Calu3 (cell line): ENCODE measurements at regions not wholly inside any gene's neighbourhood (a gene's known extent, or its start where the extent isn't known, plus 50 kb on each side); places are given as distances from the start of the nearest gene placed in this dataset.

Experiments
- BruUV-seq: library from RNA; stranded (reverse); fragments of 400-500 nt; replicated peaks from 2 replicates; lab custom pipeline; 2021; lab: Mats Ljungman, UMichigan
- CTCF ChIA-PET: fragments of 300-600 bp; sonication (Branson Sonifier 250); formaldehyde crosslinking; loops from one replicate; lab custom pipeline; 2022; ENCODE audit warnings: antibody characterized with exemption; lab: Charles Lee
- DNase-seq: peaks from one replicate; pipeline ENCODE4 v3.0.0; 2022
- H3K27ac Mint-ChIP-seq: one replicate; pipeline ENCODE4 v1.8.0; 2022; ENCODE audit warnings: mixed read lengths; ENCODE audit not compliant: unreplicated experiment
- H3K27me3 Mint-ChIP-seq: one replicate; pipeline ENCODE4 v1.8.0; 2022; ENCODE audit warnings: mixed read lengths; ENCODE audit not compliant: unreplicated experiment
- H3K36me3 Mint-ChIP-seq: one replicate; pipeline ENCODE4 v1.8.0; 2022; ENCODE audit warnings: mild to moderate bottlenecking, moderate library complexity, mixed read lengths; ENCODE audit not compliant: insufficient read depth, unreplicated experiment
- H3K4me1 Mint-ChIP-seq: one replicate; pipeline ENCODE4 v1.8.0; 2022; ENCODE audit warnings: mild to moderate bottlenecking, low read depth, mixed read lengths; ENCODE audit not compliant: unreplicated experiment
- H3K4me3 Mint-ChIP-seq: one replicate; pipeline ENCODE4 v1.8.0; 2022; ENCODE audit warnings: mild to moderate bottlenecking, low read depth, moderate library complexity, mixed read lengths; ENCODE audit not compliant: unreplicated experiment
- H3K9me3 Mint-ChIP-seq: one replicate; pipeline ENCODE4 v1.8.0; 2022; ENCODE audit warnings: low read depth, mixed read lengths; ENCODE audit not compliant: unreplicated experiment
- intact Hi-C: fragments of 100-400 bp; cut with micrococcal nuclease; formaldehyde crosslinking; loops from one replicate; pipeline ENCODE4 v1.10.0; 2022; ENCODE audit not compliant: unreplicated experiment
- TF ChIP-seq, protein P1 (sequence below): fragments of 200-600 bp; IDR thresholded peaks from one replicate; pipeline ENCODE4 v1.8.0; 2022; ENCODE audit warnings: antibody characterized with exemption; ENCODE audit not compliant: unreplicated experiment

DNA sequence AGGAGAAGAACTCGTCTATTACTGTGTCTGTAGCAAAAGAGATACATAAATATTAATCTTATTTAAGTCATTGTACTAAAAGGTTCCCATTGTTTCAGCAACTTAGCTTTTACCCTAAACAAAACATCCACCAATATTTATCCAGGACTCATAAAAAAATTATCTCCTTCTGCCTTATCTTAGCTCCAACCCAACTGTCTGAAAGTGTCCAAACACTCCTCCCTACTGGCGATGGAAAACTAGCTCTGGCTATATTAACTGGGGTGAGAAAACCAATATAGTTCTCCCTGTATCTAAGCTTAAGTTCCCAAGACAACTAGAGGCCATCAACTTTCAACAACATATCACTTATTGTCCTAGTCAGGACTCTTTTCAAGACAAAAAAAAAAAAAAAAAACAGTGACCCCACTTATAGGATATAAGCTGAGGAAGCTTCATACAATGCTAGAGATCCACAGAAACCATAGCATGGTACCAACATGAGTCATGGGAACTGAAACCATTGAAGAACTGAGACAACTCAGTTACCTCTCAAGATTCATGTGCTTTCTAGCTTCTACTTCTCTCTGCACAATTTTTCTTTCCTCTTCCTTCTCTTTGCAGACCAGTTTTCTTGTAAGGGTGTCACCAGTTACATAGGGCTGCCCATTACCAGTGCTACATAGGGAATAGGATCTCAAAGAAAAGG lies 150.7 kb upstream of the RASA1 start:
- Mint-ChIP-seq H3K36me3 (peaks cover 65% of the 10 kb centered on the region), H3K4me1 (peaks cover 85% of the 10 kb centered on the region), H3K27me3 (no peaks in the 10 kb centered on the region), H3K9me3 (peaks cover 6% of the 10 kb centered on the region), H3K4me3 (no peak overlapping the region), H3K27ac (peak overlapping the region; percentile 99)
- no peak for DNase-seq
- BruUV-seq, result no TSS peak
- intact Hi-C loops, result no loop called here
- CTCF ChIA-PET, result interaction anchor here (0.6 to 2.3 kb wide), 9 partner anchors 13 to 206 kb away, joined by 3 to 8 read pairs (median 4); no protein-coding TSS in a partner anchor
- TF ChIP-seq, protein P1, sequence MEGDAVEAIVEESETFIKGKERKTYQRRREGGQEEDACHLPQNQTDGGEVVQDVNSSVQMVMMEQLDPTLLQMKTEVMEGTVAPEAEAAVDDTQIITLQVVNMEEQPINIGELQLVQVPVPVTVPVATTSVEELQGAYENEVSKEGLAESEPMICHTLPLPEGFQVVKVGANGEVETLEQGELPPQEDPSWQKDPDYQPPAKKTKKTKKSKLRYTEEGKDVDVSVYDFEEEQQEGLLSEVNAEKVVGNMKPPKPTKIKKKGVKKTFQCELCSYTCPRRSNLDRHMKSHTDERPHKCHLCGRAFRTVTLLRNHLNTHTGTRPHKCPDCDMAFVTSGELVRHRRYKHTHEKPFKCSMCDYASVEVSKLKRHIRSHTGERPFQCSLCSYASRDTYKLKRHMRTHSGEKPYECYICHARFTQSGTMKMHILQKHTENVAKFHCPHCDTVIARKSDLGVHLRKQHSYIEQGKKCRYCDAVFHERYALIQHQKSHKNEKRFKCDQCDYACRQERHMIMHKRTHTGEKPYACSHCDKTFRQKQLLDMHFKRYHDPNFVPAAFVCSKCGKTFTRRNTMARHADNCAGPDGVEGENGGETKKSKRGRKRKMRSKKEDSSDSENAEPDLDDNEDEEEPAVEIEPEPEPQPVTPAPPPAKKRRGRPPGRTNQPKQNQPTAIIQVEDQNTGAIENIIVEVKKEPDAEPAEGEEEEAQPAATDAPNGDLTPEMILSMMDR, result no peak

DNA sequence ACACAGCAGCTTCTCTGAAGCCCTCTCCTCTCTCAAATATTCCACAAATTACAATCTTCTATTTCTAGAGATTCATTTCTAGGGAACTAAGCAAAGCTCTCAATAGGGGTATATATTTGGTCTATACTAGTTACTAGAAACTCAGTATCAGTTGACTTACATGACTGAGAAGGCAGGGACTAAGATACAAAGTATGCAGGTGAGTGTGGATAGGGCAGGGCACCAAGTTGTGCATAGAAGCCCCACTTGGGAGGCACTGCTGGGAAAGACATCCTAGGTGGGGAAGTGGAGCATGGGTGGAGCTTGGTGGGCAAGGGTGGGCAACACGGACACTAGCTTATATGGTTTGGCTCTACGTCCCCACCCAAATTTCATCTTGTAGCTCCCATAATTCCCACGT lies 148.1 kb upstream of the RASA1 start:
- H3K36me3 Mint-ChIP-seq, result peaks cover 54% of the 10 kb centered on the region
- BruUV-seq, result no TSS peak
- intact Hi-C loops, result no loop called here
- H3K9me3 Mint-ChIP-seq, result peaks cover 3% of the 10 kb centered on the region
- no peak overlapping the region for H3K4me3 Mint-ChIP-seq
- peak overlapping the region; percentile 89 for H3K27ac Mint-ChIP-seq
- no peak for DNase-seq
- peaks cover 76% of the 10 kb centered on the region for H3K4me1 Mint-ChIP-seq
- H3K27me3 Mint-ChIP-seq, result no peaks in the 10 kb centered on the region
- TF ChIP-seq, protein P1, result no peak
- CTCF ChIA-PET, result interaction anchor here (1.2 to 3.4 kb wide), 4 partner anchors 20 to 149 kb away, joined by 3 to 12 read pairs (median 6); partner anchors contain the start of gene RASA1

- H3K9me3 Mint-ChIP-seq, result peaks cover 3% of the 10 kb centered on the region
- peak overlapping the region; percentile 32 for H3K4me3 Mint-ChIP-seq
- DNase-seq, result peak; percentile 74
- intact Hi-C loops, result loop anchor here (1.0 to 5.0 kb wide), 5 partner anchors 45 to 272 kb away; no protein-coding TSS in a partner anchor
- H3K27ac Mint-ChIP-seq, result peak overlapping the region; percentile 89
- BruUV-seq, result no TSS peak
- TF ChIP-seq, protein P1, result no peak
- peaks cover 64% of the 10 kb centered on the region for H3K4me1 Mint-ChIP-seq
- no peaks in the 10 kb centered on the region for H3K27me3 Mint-ChIP-seq
- CTCF ChIA-PET, result interaction anchor here (1.0 to 3.4 kb wide), 4 partner anchors 21 to 148 kb away, joined by 3 to 12 read pairs (median 7); partner anchors contain the start of gene RASA1
- H3K36me3 Mint-ChIP-seq, result peaks cover 43% of the 10 kb centered on the region
Observed at GRCh38 chr5:87120518-87121303, 147.0 kb upstream of the RASA1 start.

- peaks cover 56% of the 10 kb centered on the region for H3K4me1 Mint-ChIP-seq
- CTCF ChIA-PET, result interaction anchor here (0.6 to 3.4 kb wide), 5 partner anchors 17 to 147 kb away, joined by 3 to 12 read pairs (median 5); partner anchors contain the start of gene RASA1
- H3K27me3 Mint-ChIP-seq, result no peaks in the 10 kb centered on the region
- peak overlapping the region; percentile 89 for H3K27ac Mint-ChIP-seq
- peak overlapping the region; percentile 25 for H3K4me3 Mint-ChIP-seq
- peaks cover 43% of the 10 kb centered on the region for H3K36me3 Mint-ChIP-seq
- TF ChIP-seq, protein P1, result no peak
- BruUV-seq, result no TSS peak
- intact Hi-C loops, result loop anchor here (2.0 to 5.0 kb wide), 4 partner anchors 46 to 271 kb away; no protein-coding TSS in a partner anchor
- peak; percentile 60 for DNase-seq
- peaks cover 3% of the 10 kb centered on the region for H3K9me3 Mint-ChIP-seq
Observed at GRCh38 chr5:87121304-87122150, 146.2 kb upstream of the RASA1 start.
